ENCODE measurements at regions not wholly inside any gene's neighbourhood (a gene's known extent, or its start where the extent isn't known, plus 50 kb on each side); places are given as distances from the start of the nearest gene placed in this dataset.

- Histone ChIP-seq H3K4me2 (peak overlapping the region; percentile 9), H3K9ac (no peak overlapping the region), H3K36me3 (no peaks in the 10 kb centered on the region), H3K9me3 (ENCODE audit: low read depth) (no peaks in the 10 kb centered on the region), H3K79me2 (ENCODE audit: low read depth) (no peaks in the 10 kb centered on the region), H4K20me1 (ENCODE audit: low read depth) (peaks cover 3% of the 10 kb centered on the region), H3K27ac (no peak overlapping the region), H3K4me3 (no peak overlapping the region), H3F3A (ENCODE audit: low read depth) (peaks cover 22% of the 10 kb centered on the region), H3K4me1 (peaks cover 35% of the 10 kb centered on the region), H3K27me3 (no peaks in the 10 kb centered on the region), H2AFZ (replicated peaks) (peak overlapping the region; percentile 89)
- TF ChIP-seq CTCF (IDR thresholded peaks at IDR 0.05) = peak; percentile 94
- TF ChIP-seq EZH2 (IDR thresholded peaks at IDR 0.05) = peak; percentile 28
- TF ChIP-seq EZH2phosphoT487 (IDR thresholded peaks at IDR 0.05) = no peak
- Mint-ChIP-seq H3K9me3 (no peaks in the 10 kb centered on the region), H3K36me3 (no peaks in the 10 kb centered on the region), H3K27ac (no peak overlapping the region), H3K4me1 (peaks cover 5% of the 10 kb centered on the region), H3K4me3 (no peak overlapping the region), H3K27me3 (ENCODE audit: insufficient read depth, low read depth) (peaks cover 3% of the 10 kb centered on the region)
- DNase-seq (ENCODE audit: low spot score) = peak; percentile 81
These were observed 195.0 kb upstream of the CEP162 start for GRCh38 chr6:84422380-84422968.

- Histone ChIP-seq H3F3A (ENCODE audit: low read depth) (peaks cover 16% of the 10 kb centered on the region), H3K4me3 (no peak overlapping the region), H3K9ac (no peak overlapping the region), H3K27me3 (no peaks in the 10 kb centered on the region), H4K20me1 (ENCODE audit: low read depth) (peaks cover 3% of the 10 kb centered on the region), H3K9me3 (ENCODE audit: low read depth) (no peaks in the 10 kb centered on the region), H2AFZ (replicated peaks) (no peak overlapping the region), H3K36me3 (no peaks in the 10 kb centered on the region), H3K79me2 (ENCODE audit: low read depth) (no peaks in the 10 kb centered on the region), H3K4me1 (peaks cover 28% of the 10 kb centered on the region), H3K27ac (no peak overlapping the region), H3K4me2 (no peak overlapping the region)
- Mint-ChIP-seq H3K9me3 (no peaks in the 10 kb centered on the region), H3K27me3 (ENCODE audit: insufficient read depth, low read depth) (peaks cover 3% of the 10 kb centered on the region), H3K4me1 (peaks cover 5% of the 10 kb centered on the region), H3K36me3 (no peaks in the 10 kb centered on the region), H3K4me3 (no peak overlapping the region), H3K27ac (no peak overlapping the region)
- DNase-seq (ENCODE audit: low spot score) = no peak
- TF ChIP-seq EZH2phosphoT487 (IDR thresholded peaks at IDR 0.05) (no peak), CTCF (IDR thresholded peaks at IDR 0.05) (no peak), EZH2 (IDR thresholded peaks at IDR 0.05) (no peak)
These were observed 193.6 kb upstream of the CEP162 start for GRCh38 chr6:84421031-84421430.

- Histone ChIP-seq H3K27ac (no peak overlapping the region), H3K9me3 (ENCODE audit: low read depth) (no peaks in the 10 kb centered on the region), H3K4me1 (peaks cover 4% of the 10 kb centered on the region), H3K4me2 (no peak overlapping the region), H4K20me1 (ENCODE audit: low read depth) (no peaks in the 10 kb centered on the region), H2AFZ (replicated peaks) (no peak overlapping the region), H3K36me3 (no peaks in the 10 kb centered on the region), H3K9ac (no peak overlapping the region), H3K27me3 (no peaks in the 10 kb centered on the region), H3F3A (ENCODE audit: low read depth) (no peaks in the 10 kb centered on the region), H3K4me3 (no peak overlapping the region), H3K79me2 (ENCODE audit: low read depth) (no peaks in the 10 kb centered on the region)
- no peak for DNase-seq (ENCODE audit: low spot score)
- peaks cover 3% of the 10 kb centered on the region for H3K27me3 Mint-ChIP-seq (ENCODE audit: insufficient read depth, low read depth)
- H3K4me3 Mint-ChIP-seq = no peak overlapping the region
- H3K9me3 Mint-ChIP-seq = no peaks in the 10 kb centered on the region
- no peak overlapping the region for H3K27ac Mint-ChIP-seq
- TF ChIP-seq EZH2phosphoT487 (IDR thresholded peaks at IDR 0.05) (no peak), CTCF (IDR thresholded peaks at IDR 0.05) (no peak), EZH2 (IDR thresholded peaks at IDR 0.05) (no peak)
- H3K4me1 Mint-ChIP-seq = peaks cover 4% of the 10 kb centered on the region
- no peaks in the 10 kb centered on the region for H3K36me3 Mint-ChIP-seq
These were observed 189.8 kb upstream of the CEP162 start for GRCh38 chr6:84417260-84417659.

All from neural progenitor cell (in vitro differentiated cells).